PC-9 (cell line): ENCODE measurements at regions not wholly inside any gene's neighbourhood (a gene's known extent, or its start where the extent isn't known, plus 50 kb on each side); places are given as distances from the start of the nearest gene placed in this dataset.

Experiments used
- BruUV-seq: library from RNA; stranded (reverse); fragments of 400-500 nt; replicated peaks from 2 replicates; lab custom pipeline; 2021; lab: Mats Ljungman, UMichigan
- CTCF ChIA-PET: fragments of 300-600 bp; sonication (Branson Sonifier 250); formaldehyde crosslinking; loops from one replicate; lab custom pipeline; 2022; ENCODE audit warnings: antibody characterized with exemption; lab: Charles Lee
- POLR2A ChIA-PET: fragments of 300-600 bp; sonication (Branson Sonifier 250); formaldehyde crosslinking; loops from one replicate; lab custom pipeline; 2022; ENCODE audit warnings: antibody characterized with exemption; ENCODE audit not compliant: unreplicated experiment; lab: Charles Lee
- DNase-seq, 2 experiments: peaks; one replicate each; pipeline versions ENCODE4 v3.0.0 to v3.0.0-alpha.2; 2015 to 2022; ENCODE audit warnings: mixed read lengths in 1 of 2
- H2AFZ ChIP-seq: fragments of 200-600 bp; sonication (generic); 2 replicates; pipeline ENCODE4 v1.8.1; 2017; ENCODE audit warnings: antibody characterized with exemption
- H3F3A ChIP-seq: fragments of 200-600 bp; sonication (generic); 2 replicates; pipeline ENCODE4 v1.8.1; 2017; ENCODE audit warnings: antibody characterized with exemption, mild to moderate bottlenecking, low read depth; ENCODE audit not compliant: insufficient read depth
- H3K27ac ChIP-seq: fragments of 200-600 bp; sonication (generic); 2 replicates; pipeline ENCODE4 v1.6.1; 2016; ENCODE audit warnings: mixed run types
- H3K27me3 ChIP-seq: fragments of 200-600 bp; sonication (generic); 2 replicates; pipeline ENCODE4 v1.6.1; 2016; ENCODE audit warnings: low read depth, mixed run types; ENCODE audit not compliant: insufficient read depth
- H3K36me3 ChIP-seq: fragments of 200-600 bp; sonication (generic); 2 replicates; pipeline ENCODE4 v1.6.1; 2016; ENCODE audit warnings: low read depth, mixed run types
- H3K4me1 ChIP-seq: fragments of 200-600 bp; sonication (generic); replicated peaks from 2 replicates; pipeline ENCODE4 v1.6.1; 2016; ENCODE audit warnings: mixed run types; ENCODE audit not compliant: insufficient read depth
- H3K4me2 ChIP-seq: fragments of 200-600 bp; sonication (generic); 2 replicates; pipeline ENCODE4 v1.6.1; 2017; ENCODE audit warnings: mixed run types
- H3K4me3 ChIP-seq: fragments of 200-600 bp; sonication (generic); 2 replicates; pipeline ENCODE4 v1.6.1; 2016; ENCODE audit warnings: mixed run types
- H3K79me2 ChIP-seq: fragments of 200-600 bp; sonication (generic); 2 replicates; pipeline ENCODE4 v1.6.1; 2017; ENCODE audit warnings: low read depth, mixed run types
- H3K9me2 ChIP-seq: fragments of 200-600 bp; sonication (generic); 2 replicates; pipeline ENCODE4 v1.8.1; 2017; ENCODE audit warnings: mild to moderate bottlenecking; ENCODE audit not compliant: insufficient read depth
- H3K9me3 ChIP-seq: fragments of 200-600 bp; sonication (generic); 2 replicates; pipeline ENCODE4 v1.8.1; 2016; ENCODE audit warnings: low read depth; ENCODE audit not compliant: insufficient read depth
- H4K20me1 ChIP-seq: fragments of 200-600 bp; sonication (generic); 2 replicates; pipeline ENCODE4 v1.8.1; 2017; ENCODE audit not compliant: insufficient read depth
- EZH2 ChIP-seq: fragments of 200-600 bp; sonication (generic); IDR thresholded peaks from 2 replicates; pipeline ENCODE4 v1.8.0; 2017; ENCODE audit warnings: antibody characterized with exemption, low read depth
- intact Hi-C: fragments of 100-400 bp; cut with micrococcal nuclease; formaldehyde crosslinking; loops from one replicate; pipeline ENCODE4 v1.10.0; 2022; ENCODE audit not compliant: unreplicated experiment
- TF ChIP-seq, protein P1 (sequence below): fragments of 200-600 bp; sonication (generic); conservative IDR thresholded peaks from 2 replicates; pipeline ENCODE4 v1.6.1; 2017; ENCODE audit warnings: mixed run types, antibody characterized with exemption, mild to moderate bottlenecking, moderate library complexity

DNA sequence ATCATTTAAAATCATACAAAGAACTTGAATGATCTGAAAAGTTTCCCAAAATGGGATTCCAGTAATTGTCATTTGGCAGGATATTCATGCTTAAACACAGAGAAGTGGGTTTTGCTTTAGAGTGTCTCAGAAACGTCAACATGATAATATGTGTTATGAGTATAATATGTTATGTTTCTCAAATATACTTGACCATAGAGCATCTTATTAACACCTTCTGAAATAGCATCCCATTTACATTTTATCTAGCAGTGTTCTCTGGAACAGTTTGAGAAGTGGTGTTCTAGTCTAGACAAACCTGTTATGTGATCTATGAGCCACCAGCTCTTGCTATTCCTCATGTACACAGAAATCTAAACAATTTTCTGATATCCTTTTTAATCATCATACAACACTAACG is 588.8 kb upstream of the PBX1 start:
- no peak overlapping the region for H3K4me3 ChIP-seq
- no peaks in the 10 kb centered on the region for H3K9me2 ChIP-seq
- H3K36me3 ChIP-seq: no peaks in the 10 kb centered on the region
- BruUV-seq: no TSS peak
- H3K4me1 ChIP-seq: no peaks in the 10 kb centered on the region
- H4K20me1 ChIP-seq: no peaks in the 10 kb centered on the region
- H3F3A ChIP-seq: no peaks in the 10 kb centered on the region
- no peak overlapping the region for H3K27ac ChIP-seq
- TF ChIP-seq EZH2: no peak
- TF ChIP-seq, protein P1, sequence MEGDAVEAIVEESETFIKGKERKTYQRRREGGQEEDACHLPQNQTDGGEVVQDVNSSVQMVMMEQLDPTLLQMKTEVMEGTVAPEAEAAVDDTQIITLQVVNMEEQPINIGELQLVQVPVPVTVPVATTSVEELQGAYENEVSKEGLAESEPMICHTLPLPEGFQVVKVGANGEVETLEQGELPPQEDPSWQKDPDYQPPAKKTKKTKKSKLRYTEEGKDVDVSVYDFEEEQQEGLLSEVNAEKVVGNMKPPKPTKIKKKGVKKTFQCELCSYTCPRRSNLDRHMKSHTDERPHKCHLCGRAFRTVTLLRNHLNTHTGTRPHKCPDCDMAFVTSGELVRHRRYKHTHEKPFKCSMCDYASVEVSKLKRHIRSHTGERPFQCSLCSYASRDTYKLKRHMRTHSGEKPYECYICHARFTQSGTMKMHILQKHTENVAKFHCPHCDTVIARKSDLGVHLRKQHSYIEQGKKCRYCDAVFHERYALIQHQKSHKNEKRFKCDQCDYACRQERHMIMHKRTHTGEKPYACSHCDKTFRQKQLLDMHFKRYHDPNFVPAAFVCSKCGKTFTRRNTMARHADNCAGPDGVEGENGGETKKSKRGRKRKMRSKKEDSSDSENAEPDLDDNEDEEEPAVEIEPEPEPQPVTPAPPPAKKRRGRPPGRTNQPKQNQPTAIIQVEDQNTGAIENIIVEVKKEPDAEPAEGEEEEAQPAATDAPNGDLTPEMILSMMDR: no peak
- H3K9me3 ChIP-seq: no peaks in the 10 kb centered on the region
- H3K79me2 ChIP-seq: no peaks in the 10 kb centered on the region
- POLR2A ChIA-PET: no interaction called here
- no peak overlapping the region for H3K4me2 ChIP-seq
- CTCF ChIA-PET: no interaction called here
- no peaks in the 10 kb centered on the region for H3K27me3 ChIP-seq
- intact Hi-C loops: no loop called here
- DNase-seq: no peak
- H2AFZ ChIP-seq: no peak overlapping the region; the same call in 1 of the 2 replicates

DNA sequence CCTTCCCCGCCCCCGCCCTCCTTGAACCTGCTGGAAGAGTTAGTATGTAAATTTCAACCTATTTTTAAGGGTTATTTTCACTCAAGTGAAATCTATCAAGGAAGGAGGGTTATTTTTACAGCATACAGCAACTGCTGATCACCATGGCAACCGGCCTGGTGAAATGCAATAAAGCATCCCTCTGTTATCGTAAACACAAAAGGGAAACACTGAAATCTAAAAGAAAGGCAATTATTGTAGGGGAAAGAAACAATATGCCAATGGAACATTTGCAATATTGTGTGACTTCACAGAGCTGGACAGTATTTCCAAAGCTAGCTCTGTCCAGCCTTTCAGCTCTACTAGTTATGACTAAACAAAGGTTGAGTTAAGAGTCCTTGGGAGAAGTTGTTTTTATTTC is 588.3 kb upstream of the PBX1 start:
- Histone ChIP-seq H3K27me3 (no peaks in the 10 kb centered on the region), H3K4me3 (no peak overlapping the region), H3K27ac (no peak overlapping the region), H3K9me3 (no peaks in the 10 kb centered on the region), H2AFZ (no peak overlapping the region; the same call in 1 of the 2 replicates), H3K79me2 (no peaks in the 10 kb centered on the region), H3K9me2 (no peaks in the 10 kb centered on the region), H3K4me2 (no peak overlapping the region), H4K20me1 (no peaks in the 10 kb centered on the region), H3F3A (no peaks in the 10 kb centered on the region), H3K4me1 (no peaks in the 10 kb centered on the region), H3K36me3 (no peaks in the 10 kb centered on the region)
- ChIA-PET CTCF (no interaction called here), POLR2A (no interaction called here)
- TF ChIP-seq, protein P1: no peak
- no peak for TF ChIP-seq EZH2
- intact Hi-C loops: no loop called here
- BruUV-seq: no TSS peak
- DNase-seq: no peak

DNA sequence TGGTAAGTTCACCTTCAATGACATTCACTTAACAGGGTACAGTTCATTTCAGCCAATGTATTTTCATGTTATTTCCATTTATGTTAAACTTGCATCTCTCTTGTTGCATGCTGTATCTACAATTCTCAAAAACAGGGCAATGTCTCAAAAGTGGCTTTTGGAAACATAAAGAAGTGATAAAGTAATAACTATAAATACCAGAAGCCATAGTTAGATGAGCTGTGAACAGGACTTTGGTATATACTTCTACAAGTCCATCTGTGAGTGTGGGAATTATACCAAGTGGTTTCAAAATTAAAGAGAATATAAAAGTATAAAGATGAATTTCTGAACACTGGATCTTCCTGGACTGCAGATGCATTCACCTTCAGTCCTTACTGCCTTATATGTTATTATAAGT is 585.4 kb upstream of the PBX1 start:
- Histone ChIP-seq H3F3A (no peaks in the 10 kb centered on the region), H2AFZ (no peak overlapping the region), H3K9me2 (no peaks in the 10 kb centered on the region), H3K4me2 (no peak overlapping the region), H3K4me1 (no peaks in the 10 kb centered on the region), H3K27ac (no peak overlapping the region), H3K4me3 (no peak overlapping the region), H3K36me3 (no peaks in the 10 kb centered on the region), H4K20me1 (no peaks in the 10 kb centered on the region), H3K79me2 (no peaks in the 10 kb centered on the region), H3K27me3 (no peaks in the 10 kb centered on the region), H3K9me3 (no peaks in the 10 kb centered on the region)
- ChIA-PET POLR2A (no interaction called here), CTCF (no interaction called here)
- BruUV-seq: no TSS peak
- intact Hi-C loops: no loop called here
- TF ChIP-seq, protein P1: no peak
- no peak for TF ChIP-seq EZH2
- DNase-seq: no peak
